GM18858 (cell line): ENCODE measurements at regions not wholly inside any gene's neighbourhood (a gene's known extent, or its start where the extent isn't known, plus 50 kb on each side); places are given as distances from the start of the nearest gene placed in this dataset.

ENCODE experiments used
- ATAC-seq: cut with Tn5 transposase; IDR thresholded peaks from one replicate; pipeline ENCODE4 v1.9.1; 2021; ENCODE audit not compliant: unreplicated experiment

GRCh38 chr5:23368393-23368792 is 139.0 kb upstream of the PRDM9 start:
- no peak for ATAC-seq

GRCh38 chr5:23367874-23368273 is 139.5 kb upstream of the PRDM9 start:
- ATAC-seq, result no peak

GRCh38 chr5:23353286-23353685 is 154.1 kb upstream of the PRDM9 start:
- ATAC-seq, result no peak

GRCh38 chr5:23352446-23352845 is 155.0 kb upstream of the PRDM9 start:
- no peak for ATAC-seq

GRCh38 chr5:23343121-23343520 is 164.3 kb upstream of the PRDM9 start:
- ATAC-seq, result no peak

- no peak for ATAC-seq
Measured at GRCh38 chr5:23332650-23333251, 174.7 kb upstream of the PRDM9 start.

- ATAC-seq, result no peak
Measured at GRCh38 chr5:23330726-23331125, 176.7 kb upstream of the PRDM9 start.

- ATAC-seq, result no peak
Measured at GRCh38 chr5:23319901-23320300, 187.5 kb upstream of the PRDM9 start.

GRCh38 chr5:23318960-23319359 is 188.4 kb upstream of the PRDM9 start:
- ATAC-seq, result no peak

GRCh38 chr5:23318166-23318565 is 189.2 kb upstream of the PRDM9 start:
- ATAC-seq, result no peak

- ATAC-seq, result no peak
Measured at GRCh38 chr5:23316060-23316591, 191.3 kb upstream of the PRDM9 start.

GRCh38 chr5:23314827-23315226 is 192.6 kb upstream of the PRDM9 start:
- ATAC-seq, result no peak

GRCh38 chr5:23305055-23305454 is 202.4 kb upstream of the PRDM9 start:
- ATAC-seq, result no peak

- ATAC-seq, result no peak
Measured at GRCh38 chr5:23303836-23304235, 203.6 kb upstream of the PRDM9 start.

- ATAC-seq, result no peak
Measured at GRCh38 chr5:23303435-23303834, 204.0 kb upstream of the PRDM9 start.

GRCh38 chr5:23302438-23302837 is 205.0 kb upstream of the PRDM9 start:
- no peak for ATAC-seq

GRCh38 chr5:23289162-23289561 is 218.2 kb upstream of the PRDM9 start:
- ATAC-seq, result no peak

GRCh38 chr5:23284656-23285055 is 222.8 kb upstream of the PRDM9 start:
- ATAC-seq, result no peak

GRCh38 chr5:23274171-23274570 is 233.2 kb upstream of the PRDM9 start:
- ATAC-seq, result no peak

GRCh38 chr5:23269981-23270380 is 237.4 kb upstream of the PRDM9 start:
- no peak for ATAC-seq

GRCh38 chr5:23268136-23268535 is 239.3 kb upstream of the PRDM9 start:
- ATAC-seq, result no peak

GRCh38 chr5:23260621-23261020 is 246.8 kb upstream of the PRDM9 start:
- ATAC-seq, result no peak

GRCh38 chr5:23257656-23258055 is 249.8 kb upstream of the PRDM9 start:
- ATAC-seq, result no peak
